HEK293T (cell line): ENCODE measurements at regions not wholly inside any gene's neighbourhood (a gene's known extent, or its start where the extent isn't known, plus 50 kb on each side); places are given as distances from the start of the nearest gene placed in this dataset.

ENCODE experiments used
- BHLHE40 ChIP-seq: fragments of 450-650 bp; IDR thresholded peaks from 2 replicates; pipeline ENCODE4 v1.6.1; 2016; ENCODE audit warnings: mild to moderate bottlenecking, moderate library complexity, borderline replicate concordance
- CTBP1 ChIP-seq: fragments of 450-650 bp; IDR thresholded peaks from 2 replicates; pipeline ENCODE4 v1.6.1; 2016; ENCODE audit warnings: borderline replicate concordance
- ELF4 ChIP-seq: fragments of 450-650 bp; IDR thresholded peaks from 2 replicates; pipeline ENCODE4 v1.6.1; 2017; ENCODE audit warnings: antibody characterized with exemption
- FOXA1 ChIP-seq: fragments of 450-650 bp; IDR thresholded peaks from 2 replicates; pipeline ENCODE4 v1.6.1; 2016; ENCODE audit warnings: mild to moderate bottlenecking
- FOXK2 ChIP-seq: fragments of 450-650 bp; IDR thresholded peaks from 2 replicates; pipeline ENCODE4 v1.6.1; 2016; ENCODE audit warnings: mild to moderate bottlenecking
- FOXM1 ChIP-seq: fragments of 450-650 bp; IDR thresholded peaks from 2 replicates; pipeline ENCODE4 v1.6.1; 2017; ENCODE audit warnings: mild to moderate bottlenecking, borderline replicate concordance
- HDGF ChIP-seq: fragments of 450-650 bp; IDR thresholded peaks from 2 replicates; pipeline ENCODE4 v1.6.1; 2017; ENCODE audit warnings: antibody characterized with exemption, borderline replicate concordance
- LEF1 ChIP-seq: fragments of 450-650 bp; IDR thresholded peaks from 2 replicates; pipeline ENCODE4 v1.6.1; 2017; ENCODE audit warnings: mild to moderate bottlenecking, borderline replicate concordance
- NFRKB ChIP-seq: fragments of 450-650 bp; IDR thresholded peaks from 2 replicates; pipeline ENCODE4 v1.6.1; 2016; ENCODE audit warnings: mild to moderate bottlenecking, moderate library complexity
- PKNOX1 ChIP-seq: fragments of 450-650 bp; IDR thresholded peaks from 2 replicates; pipeline ENCODE4 v1.6.1; 2016
- SP1 ChIP-seq: fragments of 450-650 bp; IDR thresholded peaks from 2 replicates; pipeline ENCODE4 v1.6.1; 2017
- SUZ12 ChIP-seq: fragments of 450-650 bp; IDR thresholded peaks from 2 replicates; pipeline ENCODE4 v1.6.1; 2016; ENCODE audit warnings: mild to moderate bottlenecking
- ZNF384 ChIP-seq: fragments of 450-650 bp; IDR thresholded peaks from 2 replicates; pipeline ENCODE4 v1.6.1; 2016

- no peak for TF ChIP-seq BHLHE40
- TF ChIP-seq FOXM1, result no peak
- no peak for TF ChIP-seq FOXK2
- no peak for TF ChIP-seq LEF1
- no peak for TF ChIP-seq SP1
- no peak for TF ChIP-seq SUZ12
- no peak for TF ChIP-seq PKNOX1
- TF ChIP-seq CTBP1, result no peak
- TF ChIP-seq FOXA1, result no peak
- TF ChIP-seq HDGF, result no peak
- TF ChIP-seq ELF4, result no peak
- TF ChIP-seq ZNF384, result no peak
- TF ChIP-seq NFRKB, result no peak
Observed at GRCh38 chr5:42985129-42986037, 54.7 kb downstream of the ANXA2R start.
